H1 (cell line): ENCODE measurements at regions not wholly inside any gene's neighbourhood (a gene's known extent, or its start where the extent isn't known, plus 50 kb on each side); places are given as distances from the start of the nearest gene placed in this dataset.

Experiments used
- CTCF ChIA-PET: fragments of 300-600 bp; sonication (Branson Sonifier 250); formaldehyde crosslinking; loops from one replicate; lab custom pipeline; 2021; ENCODE audit not compliant: partially characterized antibody; lab: Charles Lee
- POLR2A ChIA-PET: fragments of 300-600 bp; sonication (Branson Sonifier 250); formaldehyde crosslinking; loops from one replicate; lab custom pipeline; 2021; ENCODE audit warnings: inconsistent platforms; ENCODE audit not compliant: partially characterized antibody; lab: Charles Lee
- DNase-seq, 2 experiments: peaks; one replicate each; pipeline versions ENCODE4 v3.0.0 to v3.0.0-alpha.2; 2010 to 2022; ENCODE audit warnings: low spot score in 2 of 2, low read depth in 1 of 2, mixed read lengths in 1 of 2
- FAIRE-seq: peaks from 2 replicates; lab custom pipeline; 2011; peaks lifted over from hg19 to GRCh38; lab: Jason Lieb, UNC
- H2AFZ ChIP-seq: 2 replicates; pipeline ENCODE4 v1.8.1; 2012; ENCODE audit warnings: low read length, inconsistent platforms
- H2AK5ac ChIP-seq: 2 replicates; pipeline ENCODE4 v1.6.1; 2013; ENCODE audit warnings: low read depth, low read length
- H2BK120ac ChIP-seq: replicated peaks from 2 replicates; pipeline ENCODE3; 2013; ENCODE audit warnings: low read depth, low read length, inconsistent platforms
- H2BK12ac ChIP-seq: 2 replicates; pipeline ENCODE4 v1.6.1; 2013; ENCODE audit warnings: low read depth, low read length
- H2BK15ac ChIP-seq: 2 replicates; pipeline ENCODE4 v1.6.1; 2013; ENCODE audit warnings: low read length
- H2BK20ac ChIP-seq: 2 replicates; pipeline ENCODE4 v1.6.1; 2013; ENCODE audit warnings: low read length
- H2BK5ac ChIP-seq: 2 replicates; pipeline ENCODE4 v1.6.1; 2013; ENCODE audit warnings: low read depth, low read length
- H3K14ac ChIP-seq: 2 replicates; pipeline ENCODE4 v1.6.1; 2013; ENCODE audit warnings: inconsistent platforms; ENCODE audit not compliant: insufficient read length
- H3K18ac ChIP-seq: 2 replicates; pipeline ENCODE4 v1.6.1; 2013; ENCODE audit warnings: low read length; ENCODE audit errors: extremely low read depth
- H3K23ac ChIP-seq: 2 replicates; pipeline ENCODE4 v1.6.1; 2013; ENCODE audit warnings: inconsistent platforms; ENCODE audit not compliant: insufficient read length
- H3K23me2 ChIP-seq: 2 replicates; pipeline ENCODE4 v1.6.1; 2013; ENCODE audit warnings: low read depth, low read length
- H3K27ac ChIP-seq: 2 replicates; pipeline ENCODE4 v1.6.1; 2011; ENCODE audit warnings: low read depth, low read length, inconsistent platforms
- H3K27me3 ChIP-seq, 4 experiments: replicated peaks in 1 of 4; 1 replicate in 1 of 4; 2 replicates in 3 of 4; pipeline versions ENCODE4 v1.6.1 to v1.8.1; 2011 to 2013; ENCODE audit warnings: low read length in 3 of 4, mild to moderate bottlenecking in 3 of 4, inconsistent platforms in 2 of 4, mixed read lengths in 2 of 4, moderate library complexity in 1 of 4; ENCODE audit not compliant: control insufficient read depth in 3 of 4, insufficient read depth in 3 of 4; ENCODE audit errors: extremely low read depth in 1 of 4
- H3K36me3 ChIP-seq, 4 experiments: 2 replicates each; pipeline versions ENCODE4 v1.6.1 to v1.8.1; 2011 to 2013; ENCODE audit warnings: mild to moderate bottlenecking in 4 of 4, low read length in 3 of 4, moderate library complexity in 2 of 4, control low read depth in 1 of 4, inconsistent platforms in 1 of 4; ENCODE audit not compliant: insufficient read depth in 4 of 4, control insufficient read depth in 2 of 4
- H3K4ac ChIP-seq: replicated peaks from 2 replicates; pipeline ENCODE3; 2013; ENCODE audit warnings: low read length, low read depth, mixed read lengths, inconsistent platforms; ENCODE audit not compliant: insufficient read length
- H3K4me1 ChIP-seq, 4 experiments: replicated peaks in 1 of 4; 1 replicate in 1 of 4; 2 replicates in 3 of 4; pipeline versions ENCODE4 v1.6.1 to v1.8.1; 2011 to 2013; ENCODE audit warnings: low read length in 3 of 4, inconsistent platforms in 2 of 4, mixed read lengths in 1 of 4; ENCODE audit not compliant: insufficient read depth in 4 of 4, control insufficient read depth in 3 of 4
- H3K4me2 ChIP-seq, 2 experiments: 2 replicates each; pipeline versions ENCODE4 v1.6.1 to v1.8.1; 2011 to 2013; ENCODE audit warnings: low read depth in 2 of 2, low read length in 2 of 2, control low read depth in 1 of 2, inconsistent platforms in 1 of 2, mild to moderate bottlenecking in 1 of 2; ENCODE audit not compliant: insufficient read depth in 1 of 2
- H3K4me3 ChIP-seq, 4 experiments: fragments of 200-600, 300-600 bp in 1 of 4; sonication (generic), shearing (Covaris generic), sonication (Bioruptor Twin) in 1 of 4; 2 replicates each; pipeline versions ENCODE4 v1.5.1 to v1.8.1; 2011 to 2016; ENCODE audit warnings: low read length in 4 of 4, low read depth in 3 of 4, control low read depth in 2 of 4, inconsistent platforms in 2 of 4, mild to moderate bottlenecking in 2 of 4, mixed read lengths in 1 of 4, moderate library complexity in 1 of 4; ENCODE audit not compliant: insufficient read depth in 2 of 4; ENCODE audit errors: extremely low read depth in 1 of 4
- H3K56ac ChIP-seq: replicated peaks from 2 replicates; pipeline ENCODE3; 2013; ENCODE audit warnings: low read depth, mild to moderate bottlenecking, mixed read lengths, low read length, inconsistent platforms; ENCODE audit not compliant: insufficient read length
- H3K79me1 ChIP-seq: 2 replicates; pipeline ENCODE4 v1.6.1; 2013; ENCODE audit warnings: low read depth, low read length, control low read depth
- H3K79me2 ChIP-seq, 2 experiments: 2 replicates each; pipeline versions ENCODE4 v1.6.1 to v1.8.1; 2012 to 2013; ENCODE audit warnings: low read length in 2 of 2, mild to moderate bottlenecking in 2 of 2, inconsistent platforms in 1 of 2; ENCODE audit not compliant: insufficient read depth in 2 of 2, control insufficient read depth in 1 of 2
- H3K9ac ChIP-seq, 4 experiments: replicated peaks in 1 of 4; 1 replicate in 1 of 4; 2 replicates in 3 of 4; pipeline versions ENCODE4 v1.6.1 to v1.8.1; 2011 to 2013; ENCODE audit warnings: low read depth in 3 of 4, low read length in 3 of 4, control low read depth in 2 of 4, mild to moderate bottlenecking in 2 of 4, moderate library complexity in 2 of 4, inconsistent platforms in 1 of 4; ENCODE audit errors: extremely low read depth in 1 of 4
- H3K9me3 ChIP-seq, 2 experiments: 2 replicates each; pipeline versions ENCODE4 v1.6.1 to v1.8.1; 2012 to 2013; ENCODE audit warnings: mild to moderate bottlenecking in 2 of 2, moderate library complexity in 2 of 2, control low read depth in 1 of 2, inconsistent platforms in 1 of 2, low read depth in 1 of 2, low read length in 1 of 2, mixed read lengths in 1 of 2; ENCODE audit not compliant: insufficient read depth in 2 of 2
- H4K20me1 ChIP-seq, 2 experiments: replicated peaks in 1 of 2; 2 replicates each; pipeline versions ENCODE3 to v1.8.1; 2011 to 2013; ENCODE audit warnings: inconsistent platforms in 2 of 2, low read length in 2 of 2, mild to moderate bottlenecking in 1 of 2; ENCODE audit not compliant: insufficient read depth in 2 of 2, control insufficient read depth in 1 of 2
- H4K5ac ChIP-seq: 2 replicates; pipeline ENCODE4 v1.6.1; 2013; ENCODE audit warnings: low read length, low read depth, mixed read lengths, inconsistent platforms; ENCODE audit not compliant: insufficient read length
- H4K8ac ChIP-seq: 2 replicates; pipeline ENCODE4 v1.8.0; 2013; ENCODE audit warnings: mild to moderate bottlenecking, moderate library complexity, low read length, inconsistent platforms; ENCODE audit not compliant: insufficient read depth; ENCODE audit errors: extremely low read depth
- H4K91ac ChIP-seq: replicated peaks from 2 replicates; pipeline ENCODE3; 2013; ENCODE audit warnings: low read length, mixed read lengths, inconsistent platforms; ENCODE audit not compliant: insufficient read length
- CBX8 ChIP-seq: fragments of 300-800, 300-1000 bp; sonication (generic); IDR thresholded peaks from 2 replicates; pipeline ENCODE4 v1.7.1; 2016; ENCODE audit warnings: low read depth, low read length, borderline replicate concordance
- CREB1 ChIP-seq: IDR thresholded peaks from 2 replicates; pipeline ENCODE4 v1.6.1; 2012; ENCODE audit warnings: inconsistent platforms
- SP1 ChIP-seq: IDR thresholded peaks from 2 replicates; pipeline ENCODE4 v1.6.1; 2011; ENCODE audit warnings: low read depth, low read length
- WGBS, 2 experiments: shearing (Covaris generic) in 1 of 2; methylation state at CpG; one replicate each; pipeline versions ENCODE4 v1.1.6 to v1.1.7; 2013 to 2015; ENCODE audit warnings: low lambda C conversion rate in 2 of 2, mixed read lengths in 2 of 2, inconsistent platforms in 1 of 2, low coverage in 1 of 2, missing lambda C conversion rate in 1 of 2; ENCODE audit not compliant: insufficient replicate concordance in 2 of 2, insufficient coverage in 1 of 2, insufficient read length in 1 of 2; ENCODE audit errors: extremely low coverage in 1 of 2, missing lambda C conversion rate in 1 of 2; 5-methylcytosine and 5-hydroxymethylcytosine counted together

GRCh38 chr3:135867911-135868310 lies 97.6 kb upstream of the PPP2R3A start:
- no peak overlapping the region for H3K14ac ChIP-seq
- no peak overlapping the region for H2BK12ac ChIP-seq
- H3K4me1 ChIP-seq, result no peaks in the 10 kb centered on the region
- no peaks in the 10 kb centered on the region for H3K9me3 ChIP-seq
- no peak overlapping the region for H3K27ac ChIP-seq
- H3K9ac ChIP-seq, result no peak overlapping the region
- H4K20me1 ChIP-seq, result no peaks in the 10 kb centered on the region
- no peak overlapping the region for H3K56ac ChIP-seq
- whole genome bisulfite sequencing, 2 experiments, result 93% methylated on average over 1 of the region's 1 CpG; no CpG with 5 or more reads in 1 of the 2 experiments
- no peaks in the 10 kb centered on the region for H3K79me2 ChIP-seq
- H2BK15ac ChIP-seq, result no peak overlapping the region
- ChIA-PET CTCF (interaction anchor here (0.8 to 1.0 kb wide), 2 partner anchors 27 to 821 kb away, joined by 3 to 5 read pairs; no protein-coding TSS in a partner anchor), POLR2A (no interaction called here)
- H2BK20ac ChIP-seq, result no peak overlapping the region
- no peak overlapping the region for H2BK5ac ChIP-seq
- no peak overlapping the region for H3K4me3 ChIP-seq
- H3K27me3 ChIP-seq, result no peaks in the 10 kb centered on the region
- no peak overlapping the region for H4K91ac ChIP-seq
- DNase-seq, result no peak
- no peak for FAIRE-seq
- H3K36me3 ChIP-seq, result no peaks in the 10 kb centered on the region
- no peak overlapping the region for H4K5ac ChIP-seq
- H3K4me2 ChIP-seq, result no peak overlapping the region
- H3K23me2 ChIP-seq, result no peaks in the 10 kb centered on the region; the same call in 1 of the 2 replicates
- no peak overlapping the region for H3K18ac ChIP-seq
- H2AK5ac ChIP-seq, result no peak overlapping the region
- H3K4ac ChIP-seq, result no peak overlapping the region
- H3K23ac ChIP-seq, result no peak overlapping the region
- H2AFZ ChIP-seq, result no peak overlapping the region
- H3K79me1 ChIP-seq, result no peaks in the 10 kb centered on the region
- no peak overlapping the region for H2BK120ac ChIP-seq
- no peak overlapping the region for H4K8ac ChIP-seq
- no peak for TF ChIP-seq CBX8
- no peak for TF ChIP-seq SP1
- no peak for TF ChIP-seq CREB1
